GM12878 (cell line): ENCODE measurements at regions not wholly inside any gene's neighbourhood (a gene's known extent, or its start where the extent isn't known, plus 50 kb on each side); places are given as distances from the start of the nearest gene placed in this dataset.

Experiments used
- ATAC-seq: fragments of 200-7000 bp; cut with Tn5 transposase; 3 replicates; pipeline ENCODE4 v1.9.1; 2020; ENCODE audit warnings: mild to moderate bottlenecking, moderate library complexity
- BruUV-seq: library from RNA; stranded (reverse); fragments of 400-500 nt; replicated peaks from 2 replicates; lab custom pipeline; 2021; lab: Mats Ljungman, UMichigan
- CTCF ChIA-PET: fragments of 300-600 bp; sonication (Branson Sonifier 250); formaldehyde crosslinking; extraction: SDS; loops from one replicate; lab custom pipeline; 2021; ENCODE audit warnings: inconsistent platforms; lab: Yijun Ruan, JAX
- POLR2A ChIA-PET: fragments of 350-600 bp; formaldehyde crosslinking; extraction: SDS; loops from one replicate; lab custom pipeline; 2021; ENCODE audit warnings: inconsistent platforms; lab: Charles Lee
- RAD21 ChIA-PET: fragments of 300-600 bp; sonication (Branson Sonifier 250); formaldehyde crosslinking; loops from one replicate; lab custom pipeline; 2023; ENCODE audit warnings: antibody characterized with exemption; ENCODE audit not compliant: unreplicated experiment; lab: Charles Lee
- SMC1A ChIA-PET: fragments of 300-600 bp; sonication (Branson Sonifier 250); formaldehyde crosslinking; loops from one replicate; lab custom pipeline; 2023; ENCODE audit not compliant: unreplicated experiment, uncharacterized antibody; lab: Charles Lee
- DNase-seq: peaks from one replicate; pipeline ENCODE4 v3.0.0-alpha.2; 2011; ENCODE audit warnings: low read depth, low spot score
- FAIRE-seq: peaks from 3 replicates; lab custom pipeline; 2011; peaks lifted over from hg19 to GRCh38; lab: Jason Lieb, UNC
- H2AFZ ChIP-seq: 2 replicates; pipeline ENCODE4 v1.6.0; 2011; ENCODE audit warnings: low read depth, low read length, control low read depth; ENCODE audit not compliant: control insufficient read depth
- H3K27ac ChIP-seq: 2 replicates; pipeline ENCODE4 v1.5.1; 2011; ENCODE audit warnings: control low read depth; ENCODE audit not compliant: control insufficient read depth, insufficient read depth
- H3K27me3 ChIP-seq, 2 experiments: replicated peaks in 1 of 2; 2 replicates each; pipeline versions ENCODE4 v1.6.0 to v1.6.1; 2011; ENCODE audit warnings: low read length in 1 of 2; ENCODE audit not compliant: control insufficient read depth in 2 of 2, insufficient read depth in 2 of 2
- H3K36me3 ChIP-seq, 2 experiments: 2 replicates each; pipeline ENCODE4 v1.5.1; 2011; ENCODE audit warnings: low read length in 1 of 2; ENCODE audit not compliant: control insufficient read depth in 2 of 2, insufficient read depth in 2 of 2
- H3K4me1 ChIP-seq: 2 replicates; pipeline ENCODE4 v1.6.1; 2011; ENCODE audit warnings: mild to moderate bottlenecking, low read length, moderate library complexity, mixed read lengths; ENCODE audit not compliant: control insufficient read depth, insufficient read depth
- H3K4me2 ChIP-seq: 2 replicates; pipeline ENCODE4 v1.6.0; 2011; ENCODE audit warnings: control low read depth; ENCODE audit not compliant: control insufficient read depth, insufficient read depth
- H3K4me3 ChIP-seq: fragments of 200-600 bp; sonication (generic); 2 replicates; pipeline ENCODE4 v1.5.1; 2016
- H3K79me2 ChIP-seq: 2 replicates; pipeline ENCODE4 v1.6.0; 2011; ENCODE audit warnings: low read length; ENCODE audit not compliant: control insufficient read depth, insufficient read depth
- H3K9ac ChIP-seq: 2 replicates; pipeline ENCODE4 v1.8.0; 2011; ENCODE audit warnings: low read length, control low read depth, mixed read lengths; ENCODE audit not compliant: control insufficient read depth, insufficient read depth
- H3K9me3 ChIP-seq: replicated peaks from 3 replicates; pipeline ENCODE4 v1.5.1; 2011; ENCODE audit warnings: mild to moderate bottlenecking, low read length; ENCODE audit not compliant: control insufficient read depth, insufficient read depth
- H4K20me1 ChIP-seq: 2 replicates; pipeline ENCODE4 v1.6.0; 2011; ENCODE audit not compliant: control insufficient read depth, insufficient read depth
- CTCF ChIP-seq, 3 experiments: IDR thresholded peaks in 2 of 3; conservative IDR thresholded peaks in 1 of 3; 2 replicates each; pipeline ENCODE4 v1.5.1; 2011; ENCODE audit warnings: low read depth in 3 of 3, low read length in 3 of 3, mild to moderate bottlenecking in 3 of 3, control low read depth in 2 of 3, moderate library complexity in 2 of 3, inconsistent platforms in 1 of 3, mixed read lengths in 1 of 3; ENCODE audit not compliant: control insufficient read depth in 2 of 3, insufficient read depth in 1 of 3; ENCODE audit errors: extremely low read depth in 1 of 3
- E4F1 ChIP-seq: fragments of 450-650 bp; IDR thresholded peaks from 2 replicates; pipeline ENCODE4 v1.6.1; 2018; ENCODE audit warnings: borderline replicate concordance, mild to moderate bottlenecking; ENCODE audit not compliant: partially characterized antibody
- ELK1 ChIP-seq: IDR thresholded peaks from 2 replicates; pipeline ENCODE4 v1.6.1; 2012; ENCODE audit warnings: low read depth, low read length, improper control_type of control experiment
- HCFC1 ChIP-seq: fragments of 150-350 bp; IDR thresholded peaks from 2 replicates; pipeline ENCODE4 v1.6.1; 2014; ENCODE audit warnings: low read length
- SMARCA5 ChIP-seq: fragments of 450-650 bp; IDR thresholded peaks from 2 replicates; pipeline ENCODE4 v1.6.1; 2017; ENCODE audit warnings: mild to moderate bottlenecking
- SP1 ChIP-seq: IDR thresholded peaks from one replicate; pipeline ENCODE4 v1.6.1; 2011; ENCODE audit warnings: low read depth, low read length
- SRF ChIP-seq, 2 experiments: IDR thresholded peaks; 2 replicates each; pipeline ENCODE4 v1.6.1; 2011; ENCODE audit warnings: low read depth in 2 of 2, low read length in 2 of 2, mild to moderate bottlenecking in 1 of 2, moderate library complexity in 1 of 2
- ZNF384 ChIP-seq: IDR thresholded peaks from 2 replicates; pipeline ENCODE4 v1.6.1; 2012; ENCODE audit warnings: low read depth, mild to moderate bottlenecking, low read length, improper control_type of control experiment, borderline replicate concordance
- WGBS: methylation state at CpG from one replicate; pipeline ENCODE4 v1.1.6; 2016; ENCODE audit warnings: low lambda C conversion rate; ENCODE audit not compliant: insufficient replicate concordance, insufficient coverage; ENCODE audit errors: missing lambda C conversion rate; 5-methylcytosine and 5-hydroxymethylcytosine counted together
- in situ Hi-C: fragments of 300-500 bp; cut with MboI; formaldehyde crosslinking; loops from 9 replicates; pipeline ENCODE4 v1.14.3; 2018; ENCODE audit warnings: mixed read lengths
- intact Hi-C: fragments of 100-400 bp; cut with micrococcal nuclease; formaldehyde crosslinking; loops from one replicate; pipeline ENCODE4 v1.14.2; 2022; ENCODE audit not compliant: unreplicated experiment

- FAIRE-seq (no peak), DNase-seq (no peak), ATAC-seq (no peak)
- H3K27ac ChIP-seq = no peak overlapping the region
- 100% methylated on average over 2 of the region's 2 CpGs for WGBS
- peak in 1 of 2 experiments; percentile 62; a peak in 1 of 4 replicates for TF ChIP-seq SRF (IDR thresholded peaks at IDR 0.05; ENCODE audit: low read depth in 2 of 2, low read length in 2 of 2)
- TF ChIP-seq SMARCA5 = 0 out of 2 replicates have a peak, but pooled peaks have one; percentile 41
- TF ChIP-seq ZNF384 = no peak
- peaks cover 24% of the 10 kb centered on the region for H3K4me1 ChIP-seq
- ChIA-PET POLR2A (interaction anchor here (0.9 to 2.4 kb wide), 5 partner anchors 24 to 50 kb away, joined by 3 to 8 read pairs (median 3); no protein-coding TSS in a partner anchor), RAD21 (interaction anchor here (1.2 to 13.5 kb wide), 4 partner anchors 42 to 350 kb away, joined by 4 to 353 read pairs (median 12); partner anchors contain the start of gene SOX9), SMC1A (interaction anchor here (0.8 to 4.2 kb wide), 14 partner anchors 11 to 465 kb away, joined by 3 to 47 read pairs (median 4); no protein-coding TSS in a partner anchor), CTCF (interaction anchor here (0.8 to 1.8 kb wide), 5 partner anchors 9 to 69 kb away, joined by 4 read pairs; no protein-coding TSS in a partner anchor)
- H3K27me3 ChIP-seq = no peaks in the 10 kb centered on the region
- no peaks in the 10 kb centered on the region for H3K79me2 ChIP-seq
- no peak overlapping the region for H3K4me2 ChIP-seq
- no peaks in the 10 kb centered on the region for H4K20me1 ChIP-seq
- H3K9ac ChIP-seq = no peak overlapping the region
- H2AFZ ChIP-seq = no peak overlapping the region
- no peaks in the 10 kb centered on the region; a peak in 1 of 4 replicates for H3K36me3 ChIP-seq
- in situ Hi-C loops = no loop called here
- intact Hi-C loops = no loop called here
- BruUV-seq = no TSS peak
- H3K9me3 ChIP-seq = no peaks in the 10 kb centered on the region
- no peak overlapping the region for H3K4me3 ChIP-seq
Observed at GRCh38 chr17:72470734-72471133, 349.9 kb downstream of the SOX9 start.

GRCh38 chr17:72471296-72471695 lies 350.5 kb downstream of the SOX9 start:
- ChIA-PET RAD21 (interaction anchor here (1.2 to 13.5 kb wide), 4 partner anchors 41 to 351 kb away, joined by 4 to 353 read pairs (median 12); partner anchors contain the start of gene SOX9), POLR2A (interaction anchor here (0.9 to 2.4 kb wide), 6 partner anchors 24 to 49 kb away, joined by 3 to 8 read pairs (median 4); no protein-coding TSS in a partner anchor), SMC1A (interaction anchor here (0.7 to 4.2 kb wide), 14 partner anchors 10 to 466 kb away, joined by 3 to 47 read pairs (median 4); no protein-coding TSS in a partner anchor), CTCF (interaction anchor here (0.6 to 1.8 kb wide), 6 partner anchors 8 to 1214 kb away, joined by 3 to 4 read pairs (median 4); no protein-coding TSS in a partner anchor)
- H3K9ac ChIP-seq = no peak overlapping the region
- BruUV-seq = no TSS peak
- H3K36me3 ChIP-seq = no peaks in the 10 kb centered on the region; a peak in 1 of 4 replicates
- WGBS = 67% methylated on average over 3 of the region's 3 CpGs
- in situ Hi-C loops = no loop called here
- FAIRE-seq = no peak
- peaks cover 18% of the 10 kb centered on the region for H3K4me1 ChIP-seq
- no peak for ATAC-seq
- H3K27me3 ChIP-seq = no peaks in the 10 kb centered on the region
- no peaks in the 10 kb centered on the region for H3K79me2 ChIP-seq
- no peak for DNase-seq
- intact Hi-C loops = no loop called here
- H3K27ac ChIP-seq = no peak overlapping the region
- no peaks in the 10 kb centered on the region for H3K9me3 ChIP-seq
- H3K4me3 ChIP-seq = no peak overlapping the region
- H4K20me1 ChIP-seq = no peaks in the 10 kb centered on the region
- H2AFZ ChIP-seq = no peak overlapping the region
- no peak overlapping the region for H3K4me2 ChIP-seq
- no peak for TF ChIP-seq ELK1
- no peak for TF ChIP-seq SP1
- no peak for TF ChIP-seq HCFC1
- no peak for TF ChIP-seq CTCF (IDR thresholded peaks at IDR 0.05 in 2 of 3, conservative IDR thresholded peaks at IDR 0.05 in 1 of 3; ENCODE audit: control insufficient read depth in 2 of 3, extremely low read depth in 1 of 3, insufficient read depth in 1 of 3, low read depth in 3 of 3, low read length in 3 of 3)
- no peak for TF ChIP-seq E4F1
